HCT116 (cell line): ENCODE measurements at regions not wholly inside any gene's neighbourhood (a gene's known extent, or its start where the extent isn't known, plus 50 kb on each side); places are given as distances from the start of the nearest gene placed in this dataset.

ENCODE experiments used
- ATAC-seq: fragments of 200-7000 bp; cut with Tn5 transposase; 2 replicates; pipeline ENCODE4 v1.9.1; 2020; ENCODE audit warnings: mild to moderate bottlenecking, moderate library complexity
- BruUV-seq: library from RNA; stranded (reverse); fragments of 400-500 nt; replicated peaks from 2 replicates; lab custom pipeline; 2021; lab: Mats Ljungman, UMichigan
- CTCF ChIA-PET: fragments of 300-600 bp; sonication (Branson Sonifier 250); formaldehyde crosslinking; loops from one replicate; lab custom pipeline; 2021; ENCODE audit warnings: antibody characterized with exemption; lab: Charles Lee
- POLR2A ChIA-PET: fragments of 300-600, 350-600 bp; sonication (Branson Sonifier 250); formaldehyde crosslinking; loops from one replicate; lab custom pipeline; 2021; ENCODE audit warnings: antibody characterized with exemption; lab: Charles Lee
- RAD21 ChIA-PET, 2 experiments: fragments of 300-600 bp; sonication (Branson Sonifier 250); formaldehyde crosslinking; loops; one replicate each; lab custom pipeline; 2023; ENCODE audit warnings: low total read pairs in 2 of 2; ENCODE audit not compliant: uncharacterized antibody in 2 of 2, unreplicated experiment in 2 of 2, low non-redundant PET in 1 of 2; lab: Charles Lee
- DNase-seq: peaks from one replicate; pipeline ENCODE4 v3.0.0-alpha.2; 2010; ENCODE audit warnings: low read depth, low spot score
- H2AFZ ChIP-seq: fragments of 200-600 bp; shearing (Covaris generic), sonication (generic); 2 replicates; pipeline ENCODE4 v1.6.1; 2017; ENCODE audit warnings: low read depth, mixed run types, mixed read lengths, antibody characterized with exemption, low read length; ENCODE audit not compliant: poor library complexity, severe bottlenecking
- H3K27ac ChIP-seq: 2 replicates; pipeline ENCODE4 v1.5.1; 2012; ENCODE audit warnings: low read depth, low read length
- H3K27me3 ChIP-seq: fragments of 200-600 bp; sonication (generic); 2 replicates; pipeline ENCODE4 v1.6.1; 2016; ENCODE audit warnings: mixed run types, low read length, mixed read lengths; ENCODE audit not compliant: insufficient read depth
- H3K36me3 ChIP-seq, 2 experiments: fragments of 200-500 bp in 1 of 2; fragments of 200-600 bp in 1 of 2; sonication (Bioruptor generic) in 1 of 2; sonication (generic) in 1 of 2; 2 replicates each; pipeline versions ENCODE4 v1.5.1 to v1.6.1; 2014 to 2016; ENCODE audit warnings: low read length in 2 of 2, inconsistent platforms in 1 of 2, mixed read lengths in 1 of 2, mixed run types in 1 of 2; ENCODE audit not compliant: insufficient read depth in 2 of 2, control insufficient read depth in 1 of 2
- H3K4me1 ChIP-seq, 2 experiments: fragments of 200-600 bp in 1 of 2; sonication (generic) in 1 of 2; 2 replicates each; pipeline versions ENCODE4 v1.5.1 to v1.6.1; 2012 to 2017; ENCODE audit warnings: low read length in 2 of 2, inconsistent platforms in 1 of 2, mild to moderate bottlenecking in 1 of 2, mixed read lengths in 1 of 2, mixed run types in 1 of 2, moderate library complexity in 1 of 2; ENCODE audit not compliant: insufficient read depth in 2 of 2, control insufficient read depth in 1 of 2
- H3K4me2 ChIP-seq: fragments of 200-600 bp; sonication (generic); 2 replicates; pipeline ENCODE4 v1.6.1; 2017; ENCODE audit warnings: mixed run types, low read length, mixed read lengths
- H3K4me3 ChIP-seq, 2 experiments: fragments of 200-600 bp in 1 of 2; sonication (generic) in 1 of 2; replicated peaks in 1 of 2; 2 replicates each; pipeline ENCODE4 v1.5.1; 2011 to 2016; ENCODE audit warnings: low read length in 2 of 2, control low read depth in 1 of 2, low read depth in 1 of 2, mild to moderate bottlenecking in 1 of 2, mixed read lengths in 1 of 2, mixed run types in 1 of 2
- H3K79me2 ChIP-seq: fragments of 200-600 bp; sonication (generic); 2 replicates; pipeline ENCODE4 v1.6.1; 2017; ENCODE audit warnings: mild to moderate bottlenecking, mixed run types, low read length, moderate library complexity, mixed read lengths; ENCODE audit not compliant: insufficient read depth
- H3K9ac ChIP-seq: fragments of 200-600 bp; sonication (generic); 2 replicates; pipeline ENCODE4 v1.6.1; 2016; ENCODE audit warnings: low read length, mixed read lengths
- H3K9me2 ChIP-seq: fragments of 200-600 bp; sonication (generic), shearing (Covaris generic); 2 replicates; pipeline ENCODE4 v1.6.1; 2017; ENCODE audit warnings: mixed run types, mild to moderate bottlenecking, moderate library complexity; ENCODE audit not compliant: insufficient read depth
- H3K9me3 ChIP-seq, 2 experiments: fragments of 200-500 bp in 1 of 2; fragments of 200-600 bp in 1 of 2; sonication (Bioruptor generic) in 1 of 2; sonication (generic) in 1 of 2; 2 replicates each; pipeline ENCODE4 v1.6.1; 2014 to 2017; ENCODE audit warnings: low read length in 2 of 2, mixed read lengths in 2 of 2, inconsistent platforms in 1 of 2, low read depth in 1 of 2, mild to moderate bottlenecking in 1 of 2, mixed run types in 1 of 2, moderate library complexity in 1 of 2; ENCODE audit not compliant: control insufficient read depth in 1 of 2, insufficient read depth in 1 of 2
- H4K20me1 ChIP-seq: fragments of 200-600 bp; sonication (generic), shearing (Covaris generic); 2 replicates; pipeline ENCODE4 v1.6.1; 2017; ENCODE audit warnings: mixed run types, mild to moderate bottlenecking, moderate library complexity; ENCODE audit not compliant: insufficient read depth
- CBX3 ChIP-seq: IDR thresholded peaks from 2 replicates; pipeline ENCODE4 v1.6.1; 2012; ENCODE audit warnings: low read depth
- CEBPB ChIP-seq: IDR thresholded peaks from 2 replicates; pipeline ENCODE4 v1.6.1; 2012; ENCODE audit warnings: low read depth
- CTCF ChIP-seq, 3 experiments: fragments of 200-600 bp in 1 of 3; sonication (generic) in 1 of 3; IDR thresholded peaks in 2 of 3; conservative IDR thresholded peaks in 1 of 3; 2 replicates each; pipeline ENCODE4 v1.5.1; 2012 to 2017; ENCODE audit warnings: low read depth in 2 of 3, low read length in 2 of 3, antibody characterized with exemption in 1 of 3, borderline replicate concordance in 1 of 3, control low read depth in 1 of 3, mild to moderate bottlenecking in 1 of 3, mixed read lengths in 1 of 3, mixed run types in 1 of 3, moderate library complexity in 1 of 3; ENCODE audit not compliant: insufficient read depth in 1 of 3
- EGR1 ChIP-seq: IDR thresholded peaks from 2 replicates; pipeline ENCODE4 v1.6.1; 2012; ENCODE audit warnings: low read depth
- EZH2 ChIP-seq: fragments of 200-600 bp; sonication (generic); IDR thresholded peaks from 2 replicates; pipeline ENCODE4 v1.6.1; 2017; ENCODE audit warnings: antibody characterized with exemption, mixed run types
- EZH2phosphoT487 ChIP-seq: fragments of 200-600 bp; IDR thresholded peaks from 2 replicates; pipeline ENCODE4 v1.6.1; 2018; ENCODE audit warnings: antibody characterized with exemption, borderline replicate concordance
- JUND ChIP-seq: IDR thresholded peaks from 2 replicates; pipeline ENCODE4 v1.6.1; 2012
- MAX ChIP-seq: IDR thresholded peaks from 2 replicates; pipeline ENCODE4 v1.6.1; 2012
- POLR2A ChIP-seq: IDR thresholded peaks from 2 replicates; pipeline ENCODE4 v1.7.0; 2011; ENCODE audit warnings: borderline replicate concordance; ENCODE audit not compliant: insufficient read depth, insufficient read length; ENCODE audit errors: extremely low read depth
- RAD21 ChIP-seq: IDR thresholded peaks from 2 replicates; pipeline ENCODE4 v1.6.1; 2012; ENCODE audit warnings: low read depth, mild to moderate bottlenecking
- REST ChIP-seq: IDR thresholded peaks from 2 replicates; pipeline ENCODE4 v1.6.1; 2012; ENCODE audit warnings: low read depth
- SIN3A ChIP-seq: IDR thresholded peaks from 2 replicates; pipeline ENCODE4 v1.6.1; 2012; ENCODE audit warnings: low read depth
- SP1 ChIP-seq: IDR thresholded peaks from 2 replicates; pipeline ENCODE4 v1.6.1; 2012; ENCODE audit warnings: low read depth
- TCF7L2 ChIP-seq: IDR thresholded peaks from 2 replicates; pipeline ENCODE4 v1.7.0; 2011; ENCODE audit warnings: borderline replicate concordance, inconsistent platforms; ENCODE audit not compliant: insufficient read depth, insufficient read length; ENCODE audit errors: extremely low read depth
- intact Hi-C: fragments of 100-400 bp; cut with micrococcal nuclease; formaldehyde crosslinking; loops from 2 replicates; pipeline ENCODE4 v1.10.0; 2022

GRCh38 chr5:125053179-125053578 is 306.7 kb upstream of the ZNF608 start:
- POLR2A ChIA-PET = no interaction called here

More at GRCh38 chr5:125053179-125053578, 306.7 kb upstream of the ZNF608 start:
- no peaks in the 10 kb centered on the region for H3K36me3 ChIP-seq
- H3K79me2 ChIP-seq = no peaks in the 10 kb centered on the region
- peaks cover 0 to 6% of the 10 kb centered on the region in 2 experiments; a peak in 2 of 4 replicates for H3K4me1 ChIP-seq
- H3K4me3 ChIP-seq = no peak overlapping the region
- no peaks in the 10 kb centered on the region for H3K9me3 ChIP-seq
- ChIA-PET CTCF (no interaction called here), RAD21 (no interaction called here)
- no peaks in the 10 kb centered on the region for H3K9me2 ChIP-seq
- no peak overlapping the region for H3K27ac ChIP-seq
- no peak overlapping the region for H2AFZ ChIP-seq
- ATAC-seq (no peak), DNase-seq (no peak)
- TF ChIP-seq CEBPB = no peak
- TF ChIP-seq JUND = no peak
- TF ChIP-seq MAX = no peak
- TF ChIP-seq EZH2 = no peak
- no peak for TF ChIP-seq CBX3
- no peak for TF ChIP-seq RAD21
- no peak for TF ChIP-seq TCF7L2
- TF ChIP-seq SP1 = no peak
- TF ChIP-seq EGR1 = no peak
- TF ChIP-seq REST = no peak
- no peak for TF ChIP-seq CTCF (IDR thresholded peaks at IDR 0.05 in 2 of 3, conservative IDR thresholded peaks at IDR 0.05 in 1 of 3; ENCODE audit: borderline replicate concordance in 1 of 3, insufficient read depth in 1 of 3, low read depth in 2 of 3, low read length in 2 of 3)
- TF ChIP-seq SIN3A = no peak
- TF ChIP-seq POLR2A = no peak
- no peak for TF ChIP-seq EZH2phosphoT487
- H3K27me3 ChIP-seq = no peaks in the 10 kb centered on the region
- H4K20me1 ChIP-seq = no peaks in the 10 kb centered on the region
- BruUV-seq = no TSS peak
- H3K4me2 ChIP-seq = no peak overlapping the region
- intact Hi-C loops = no loop called here
- no peak overlapping the region for H3K9ac ChIP-seq
